GM18873 (cell line): ENCODE measurements at regions not wholly inside any gene's neighbourhood (a gene's known extent, or its start where the extent isn't known, plus 50 kb on each side); places are given as distances from the start of the nearest gene placed in this dataset.
"Not testable (repeated sequence)": the region's sequence is repeated elsewhere in the genome, so short reads cannot be mapped to it uniquely, and the experiment has no call there.

Experiments used
- ATAC-seq: cut with Tn5 transposase; IDR thresholded peaks from one replicate; pipeline ENCODE4 v1.9.1; 2021; ENCODE audit warnings: mild to moderate bottlenecking, moderate library complexity, moderate number of reproducible peaks; ENCODE audit not compliant: unreplicated experiment, low FRiP score

DNA sequence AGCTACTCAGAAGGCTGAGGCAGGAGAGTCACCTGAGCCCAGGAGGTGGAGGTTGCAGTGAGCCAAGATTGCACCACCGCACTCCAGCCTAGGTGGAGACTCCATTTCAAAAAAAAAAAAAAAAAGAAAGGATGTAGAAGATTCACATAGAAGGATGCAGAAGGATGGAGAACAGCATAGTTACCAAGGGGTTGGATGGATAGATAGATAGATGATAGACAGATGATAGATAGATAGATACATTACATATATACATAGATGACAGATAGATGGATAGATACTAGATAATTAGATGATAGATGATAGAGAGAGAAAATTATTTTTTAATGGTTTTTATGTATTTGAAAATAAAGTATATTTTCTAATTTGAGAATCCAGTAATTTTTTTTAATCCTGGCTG is 160.7 kb upstream of the ARID1B start:
- ATAC-seq = no peak

- no peak for ATAC-seq
These were observed 163.2 kb upstream of the ARID1B start for GRCh38 chr6:156613996-156614395.

DNA sequence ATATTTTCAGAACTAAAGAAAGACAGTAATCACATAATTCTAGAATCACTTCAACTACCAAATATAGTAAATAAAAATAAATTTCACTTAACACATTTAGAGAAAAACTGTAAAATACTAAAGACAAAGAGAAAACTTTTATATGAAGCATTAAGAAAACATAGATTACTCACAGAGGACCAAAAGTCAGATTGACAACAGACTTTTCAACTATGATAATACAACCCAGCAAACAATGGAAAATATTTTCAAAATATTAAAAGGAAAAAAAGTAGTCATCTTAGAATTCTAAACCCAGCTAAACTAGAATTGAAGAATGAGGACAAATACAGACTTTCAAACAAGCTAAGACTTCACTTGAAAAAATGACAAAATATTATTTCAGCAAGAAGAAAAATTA is 164.8 kb upstream of the ARID1B start:
- no peak for ATAC-seq

DNA sequence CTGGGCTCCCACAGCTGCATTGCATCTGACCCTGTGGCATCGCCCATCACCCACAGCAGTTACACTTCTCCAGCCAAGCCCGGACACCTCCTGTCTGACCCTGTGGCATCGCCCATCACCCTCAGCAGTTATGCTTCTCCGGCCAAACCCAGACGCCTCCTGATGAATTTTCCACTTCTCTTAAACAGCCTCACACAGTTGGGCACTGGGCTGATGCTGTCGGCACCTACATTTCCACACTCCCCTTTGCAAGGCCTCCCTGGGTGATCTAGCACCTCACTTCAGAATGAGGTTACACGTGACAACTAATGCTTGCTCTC is 175.2 kb upstream of the ARID1B start:
- ATAC-seq = no peak

GRCh38 chr6:156601152-156602065 is 175.8 kb upstream of the ARID1B start:
- no peak for ATAC-seq

DNA sequence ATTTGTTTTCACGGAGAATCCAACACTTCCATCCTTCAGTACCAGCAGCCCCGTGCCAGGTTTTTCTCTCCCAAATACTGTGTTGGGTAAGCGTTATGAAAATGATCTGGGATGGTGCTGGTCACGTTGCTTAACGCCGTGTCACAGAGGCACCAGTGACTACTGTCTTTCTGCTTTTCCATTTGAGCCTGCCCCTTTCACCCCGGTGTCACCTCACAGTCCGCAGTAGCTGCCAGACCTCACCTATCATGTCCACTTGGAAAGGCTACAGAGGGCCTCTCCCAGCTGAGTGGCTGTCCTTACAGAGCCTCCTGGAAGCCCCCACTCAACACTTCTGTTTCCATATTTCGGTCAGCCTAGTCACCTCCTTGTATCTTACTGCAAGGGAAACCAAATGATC is 176.5 kb upstream of the ARID1B start:
- no peak for ATAC-seq

- no peak for ATAC-seq
These were observed 177.1 kb upstream of the ARID1B start for GRCh38 chr6:156599978-156600590.

- ATAC-seq = no peak
These were observed 177.8 kb upstream of the ARID1B start for GRCh38 chr6:156599366-156599765.

DNA sequence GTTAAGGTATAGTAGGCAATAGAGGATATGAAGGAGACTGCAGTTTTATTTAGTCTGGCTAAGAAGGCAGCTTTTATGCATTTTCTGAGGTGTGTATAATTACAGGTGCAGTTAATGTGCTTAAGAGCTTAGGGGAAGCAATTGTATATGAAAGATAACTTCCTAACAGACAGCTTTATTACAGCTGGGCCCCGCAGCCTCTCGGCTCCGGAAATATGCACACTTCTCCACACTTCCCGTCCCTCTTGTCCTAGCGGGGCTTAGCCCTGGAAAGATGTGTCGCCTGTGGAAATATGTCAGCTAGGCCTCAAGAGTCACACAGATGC is 178.4 kb upstream of the ARID1B start:
- ATAC-seq = no peak

GRCh38 chr6:156598071-156598854 is 178.9 kb upstream of the ARID1B start:
- no peak for ATAC-seq

- ATAC-seq = no peak
These were observed 180.1 kb upstream of the ARID1B start for GRCh38 chr6:156597095-156597494.

DNA sequence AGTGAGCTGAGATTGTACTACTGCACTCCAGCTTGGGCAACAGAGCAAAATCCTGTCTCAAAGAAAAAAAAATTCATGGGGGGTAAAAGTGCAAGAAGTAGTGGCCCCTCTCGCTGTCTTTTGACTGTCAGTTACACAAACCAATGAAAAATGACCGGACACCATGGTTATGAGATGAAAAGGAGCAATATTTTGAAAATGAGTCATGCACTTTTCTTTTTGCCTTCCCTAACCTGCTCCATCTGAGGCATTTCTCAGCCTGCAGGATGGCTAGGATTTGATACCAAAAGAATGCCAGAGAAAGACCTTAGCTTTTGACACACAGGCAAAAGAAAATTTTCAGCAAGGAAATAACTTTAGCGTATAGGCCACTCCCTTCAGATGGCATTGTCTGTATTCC is 181.7 kb upstream of the ARID1B start:
- no peak for ATAC-seq

- ATAC-seq = no peak
These were observed 183.3 kb upstream of the ARID1B start for GRCh38 chr6:156593893-156594292.

DNA sequence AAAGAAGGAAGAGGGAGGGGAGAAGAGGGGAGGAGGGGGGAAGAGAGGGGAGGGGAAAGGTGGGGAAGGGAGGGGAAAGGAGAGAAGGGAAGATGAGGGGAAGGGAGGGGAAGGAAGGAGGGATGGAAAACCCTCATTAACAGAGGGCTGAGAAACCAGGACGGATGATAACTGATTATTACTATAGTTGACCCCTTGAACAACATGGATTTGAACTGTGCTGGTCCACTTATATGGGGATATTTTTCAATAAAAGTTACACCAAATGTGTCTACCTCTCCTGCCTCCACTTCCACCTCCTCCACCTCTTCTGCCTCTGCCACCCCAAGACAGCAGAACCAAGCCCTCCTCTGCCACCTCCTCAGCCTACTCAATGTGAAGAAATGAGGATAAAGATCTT is 184.1 kb upstream of the ARID1B start:
- no peak for ATAC-seq

DNA sequence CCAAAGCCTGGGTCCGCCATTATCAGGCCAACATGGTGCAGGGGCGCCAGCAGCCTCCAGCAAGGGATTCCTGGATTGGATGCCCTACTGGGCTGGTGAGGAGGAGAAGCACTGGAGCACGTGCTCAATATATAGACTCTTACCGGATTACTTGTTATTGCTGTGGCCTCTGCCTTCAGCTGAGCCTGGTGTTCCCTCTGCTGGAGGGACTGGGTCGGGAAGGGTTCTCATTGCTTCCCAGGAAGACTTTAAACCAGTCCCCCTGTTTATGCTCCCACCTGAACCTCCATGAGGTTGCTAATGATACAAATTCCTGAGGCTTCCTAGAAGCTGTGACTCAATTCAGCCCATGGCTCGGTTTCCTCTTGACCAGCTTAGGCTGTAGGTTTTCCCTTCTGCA is 186.7 kb upstream of the ARID1B start:
- no peak for ATAC-seq

- ATAC-seq = no peak
These were observed 187.9 kb upstream of the ARID1B start for GRCh38 chr6:156589281-156589680.

DNA sequence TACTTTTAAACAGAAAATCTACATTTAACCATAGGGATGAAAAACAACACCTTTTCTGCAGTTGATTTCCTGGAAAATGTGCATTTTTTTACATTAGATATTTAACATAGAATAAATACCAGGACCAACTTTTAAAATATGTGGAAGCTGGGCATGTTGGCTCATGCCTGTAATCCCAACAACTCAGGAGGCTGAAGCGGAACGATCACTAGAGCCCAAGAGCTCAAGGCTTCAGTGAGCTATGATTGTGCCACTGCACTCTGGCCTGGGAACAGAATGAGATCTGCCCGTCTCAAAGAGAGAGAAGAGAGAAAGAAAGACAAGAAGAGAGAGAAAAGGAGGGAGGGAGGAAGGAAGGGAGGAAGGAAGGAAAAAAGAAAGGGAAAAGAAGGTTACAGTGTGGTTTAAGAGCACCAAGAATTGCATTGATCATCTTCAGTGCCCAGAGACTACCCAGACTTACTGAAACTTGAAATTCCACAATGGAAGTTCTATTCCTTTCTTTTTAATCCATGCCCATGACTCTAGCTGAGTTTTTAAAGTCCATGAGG is 189.4 kb upstream of the ARID1B start:
- ATAC-seq = no peak

DNA sequence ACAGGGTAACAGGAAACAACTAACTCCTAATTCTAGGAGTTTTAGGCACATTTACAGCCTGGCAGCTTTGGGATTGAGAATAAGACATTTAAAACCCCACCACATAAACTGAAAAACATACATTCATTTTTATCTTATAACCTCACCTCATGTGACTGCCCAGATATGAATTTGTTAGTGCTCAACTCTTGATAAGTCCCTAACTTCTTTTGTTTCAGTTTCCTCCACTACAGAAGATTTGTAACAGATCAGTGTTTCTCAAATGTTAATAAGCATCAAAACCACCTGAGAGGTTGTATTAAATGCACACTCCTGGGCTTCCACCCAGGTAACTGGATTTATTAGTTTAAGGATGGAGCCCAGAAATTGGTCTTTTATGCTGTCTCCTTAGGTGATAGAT is 190.1 kb upstream of the ARID1B start:
- no peak for ATAC-seq

DNA sequence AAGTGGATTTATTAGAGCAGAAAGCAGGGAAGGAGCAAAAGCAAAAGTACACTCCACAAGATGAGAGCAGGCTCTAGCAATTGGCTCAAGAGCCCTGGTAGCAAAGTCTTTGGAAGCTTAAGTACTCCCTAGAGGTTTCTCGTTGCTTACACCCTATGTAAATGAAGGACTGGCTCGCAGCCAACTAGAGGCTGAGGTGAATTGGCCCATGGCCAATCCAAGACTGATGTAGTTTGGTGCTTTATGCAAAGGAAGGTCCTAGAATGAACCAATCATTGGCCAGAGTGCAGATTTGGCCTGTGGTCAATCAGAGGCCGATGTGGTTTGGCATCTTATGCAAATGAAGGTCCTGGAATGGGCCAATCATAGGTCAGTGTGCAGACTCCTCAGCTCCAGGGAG is 191.3 kb upstream of the ARID1B start:
- no peak for ATAC-seq

DNA sequence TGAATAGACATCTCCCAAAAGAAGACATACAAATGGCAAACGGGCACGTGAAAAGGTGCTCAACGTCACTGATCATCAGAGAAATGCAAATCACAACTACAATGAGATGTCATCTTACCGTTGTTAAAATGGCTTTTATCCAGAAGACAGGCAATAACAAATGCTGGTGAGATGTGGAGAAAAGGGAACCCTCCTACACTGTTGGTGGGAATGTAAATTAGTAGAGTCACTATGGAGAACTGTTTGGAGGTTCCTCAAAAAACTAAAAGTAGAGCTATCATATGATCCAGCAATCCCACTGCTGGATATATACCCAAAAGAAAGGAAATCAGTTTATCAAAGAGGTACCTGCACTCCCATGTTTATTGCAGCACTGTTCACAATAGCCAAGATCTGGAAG is 193.1 kb upstream of the ARID1B start:
- ATAC-seq = not testable (repeated sequence)

GRCh38 chr6:156583083-156583482 is 194.1 kb upstream of the ARID1B start:
- ATAC-seq = no peak
